GM19438 (cell line): ENCODE measurements at regions not wholly inside any gene's neighbourhood (a gene's known extent, or its start where the extent isn't known, plus 50 kb on each side); places are given as distances from the start of the nearest gene placed in this dataset.

ENCODE experiments used
- ATAC-seq: cut with Tn5 transposase; IDR thresholded peaks from one replicate; pipeline ENCODE4 v1.9.1; 2021; ENCODE audit warnings: low read depth; ENCODE audit not compliant: unreplicated experiment

- peak; percentile 89 for ATAC-seq
Measured at GRCh38 chr11:130765951-130766649, 150.2 kb downstream of the SNX19 start.

- no peak for ATAC-seq
Measured at GRCh38 chr11:130766650-130767565, 149.4 kb downstream of the SNX19 start.

GRCh38 chr11:130769782-130770535, 146.3 kb downstream of the SNX19 start:
- ATAC-seq = no peak

GRCh38 chr11:130771708-130772107, 144.6 kb downstream of the SNX19 start:
- no peak for ATAC-seq

- no peak for ATAC-seq
Measured at GRCh38 chr11:130772266-130773227, 143.7 kb downstream of the SNX19 start.

GRCh38 chr11:130773244-130773820, 142.9 kb downstream of the SNX19 start:
- no peak for ATAC-seq

- ATAC-seq = no peak
Measured at GRCh38 chr11:130774703-130775102, 141.6 kb downstream of the SNX19 start.

GRCh38 chr11:130775306-130776060, 140.8 kb downstream of the SNX19 start:
- no peak for ATAC-seq

- no peak for ATAC-seq
Measured at GRCh38 chr11:130776061-130776419, 140.2 kb downstream of the SNX19 start.

GRCh38 chr11:130778026-130778425, 138.3 kb downstream of the SNX19 start:
- no peak for ATAC-seq

GRCh38 chr11:130778705-130779104, 137.6 kb downstream of the SNX19 start:
- ATAC-seq = no peak

- no peak for ATAC-seq
Measured at GRCh38 chr11:130779267-130779666, 137.0 kb downstream of the SNX19 start.

GRCh38 chr11:130779943-130780342, 136.3 kb downstream of the SNX19 start:
- no peak for ATAC-seq

- no peak for ATAC-seq
Measured at GRCh38 chr11:130780437-130780836, 135.8 kb downstream of the SNX19 start.

GRCh38 chr11:130781931-130782330, 134.3 kb downstream of the SNX19 start:
- no peak for ATAC-seq

GRCh38 chr11:130782361-130783222, 133.7 kb downstream of the SNX19 start:
- ATAC-seq = no peak

GRCh38 chr11:130783323-130783722, 133.0 kb downstream of the SNX19 start:
- ATAC-seq = no peak
